ENCODE measurements at regions not wholly inside any gene's neighbourhood (a gene's known extent, or its start where the extent isn't known, plus 50 kb on each side); places are given as distances from the start of the nearest gene placed in this dataset.

GRCh38 chr19:27872370-27872769 lies 1340.6 kb downstream of the UQCRFS1 start:
- no peak overlapping the region for H3K4me3 ChIP-seq (replicated peaks in 1 of 2; ENCODE audit: low read depth in 2 of 2, low read length in 2 of 2)
- TF ChIP-seq CTCF (IDR thresholded peaks at IDR 0.05; ENCODE audit: low read depth, low read length): no peak
- no peak for DNase-seq (ENCODE audit: low read depth in 2 of 2)

- no peak for TF ChIP-seq CTCF (IDR thresholded peaks at IDR 0.05; ENCODE audit: low read depth, low read length)
- no peak for DNase-seq (ENCODE audit: low read depth in 2 of 2)
- no peak overlapping the region for H3K4me3 ChIP-seq (replicated peaks in 1 of 2; ENCODE audit: low read depth in 2 of 2, low read length in 2 of 2)
These were observed 1342.7 kb downstream of the UQCRFS1 start for GRCh38 chr19:27870293-27870692.

- no peak for TF ChIP-seq CTCF (IDR thresholded peaks at IDR 0.05; ENCODE audit: low read depth, low read length)
- DNase-seq (ENCODE audit: low read depth in 2 of 2): no peak
- no peak overlapping the region for H3K4me3 ChIP-seq (replicated peaks in 1 of 2; ENCODE audit: low read depth in 2 of 2, low read length in 2 of 2)
These were observed 1344.9 kb downstream of the UQCRFS1 start for GRCh38 chr19:27868007-27868406.

GRCh38 chr19:27865927-27866777 lies 1346.8 kb downstream of the UQCRFS1 start:
- no peak for TF ChIP-seq CTCF (IDR thresholded peaks at IDR 0.05; ENCODE audit: low read depth, low read length)
- no peak overlapping the region for H3K4me3 ChIP-seq (replicated peaks in 1 of 2; ENCODE audit: low read depth in 2 of 2, low read length in 2 of 2)
- no peak for DNase-seq (ENCODE audit: low read depth in 2 of 2)

GRCh38 chr19:27861411-27861975 lies 1351.5 kb downstream of the UQCRFS1 start:
- no peak for TF ChIP-seq CTCF (IDR thresholded peaks at IDR 0.05; ENCODE audit: low read depth, low read length)
- no peak overlapping the region for H3K4me3 ChIP-seq (replicated peaks in 1 of 2; ENCODE audit: low read depth in 2 of 2, low read length in 2 of 2)
- no peak for DNase-seq (ENCODE audit: low read depth in 2 of 2)

GRCh38 chr19:27860309-27860934 lies 1352.5 kb downstream of the UQCRFS1 start:
- DNase-seq (ENCODE audit: low read depth in 2 of 2): no peak
- no peak overlapping the region for H3K4me3 ChIP-seq (replicated peaks in 1 of 2; ENCODE audit: low read depth in 2 of 2, low read length in 2 of 2)
- no peak for TF ChIP-seq CTCF (IDR thresholded peaks at IDR 0.05; ENCODE audit: low read depth, low read length)

Measured in cardiac fibroblast (primary cell).